ENCODE measurements at regions not wholly inside any gene's neighbourhood (a gene's known extent, or its start where the extent isn't known, plus 50 kb on each side); places are given as distances from the start of the nearest gene placed in this dataset.
"Not testable (repeated sequence)": the region's sequence is repeated elsewhere in the genome, so short reads cannot be mapped to it uniquely, and the experiment has no call there.

DNA sequence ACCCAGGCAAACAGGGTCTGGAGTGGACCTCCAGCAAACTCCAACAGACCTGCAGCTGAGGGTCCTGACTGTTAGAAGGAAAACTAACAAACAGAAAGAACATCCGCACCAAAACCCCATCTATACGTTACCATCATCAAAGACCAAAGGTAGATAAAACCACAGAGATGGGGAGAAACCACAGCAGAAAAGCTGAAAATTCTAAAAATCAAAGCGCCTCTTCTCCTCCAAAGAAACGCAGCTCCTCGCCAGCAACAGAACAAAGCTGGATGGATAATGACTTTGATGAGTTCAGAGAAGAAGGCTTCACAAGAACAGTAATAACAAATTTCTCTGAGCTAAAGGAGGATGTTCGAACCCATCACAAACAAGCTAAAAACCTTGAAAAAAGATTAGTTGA is 274.9 kb downstream of the IKZF2 start:
- TF ChIP-seq, protein P1, sequence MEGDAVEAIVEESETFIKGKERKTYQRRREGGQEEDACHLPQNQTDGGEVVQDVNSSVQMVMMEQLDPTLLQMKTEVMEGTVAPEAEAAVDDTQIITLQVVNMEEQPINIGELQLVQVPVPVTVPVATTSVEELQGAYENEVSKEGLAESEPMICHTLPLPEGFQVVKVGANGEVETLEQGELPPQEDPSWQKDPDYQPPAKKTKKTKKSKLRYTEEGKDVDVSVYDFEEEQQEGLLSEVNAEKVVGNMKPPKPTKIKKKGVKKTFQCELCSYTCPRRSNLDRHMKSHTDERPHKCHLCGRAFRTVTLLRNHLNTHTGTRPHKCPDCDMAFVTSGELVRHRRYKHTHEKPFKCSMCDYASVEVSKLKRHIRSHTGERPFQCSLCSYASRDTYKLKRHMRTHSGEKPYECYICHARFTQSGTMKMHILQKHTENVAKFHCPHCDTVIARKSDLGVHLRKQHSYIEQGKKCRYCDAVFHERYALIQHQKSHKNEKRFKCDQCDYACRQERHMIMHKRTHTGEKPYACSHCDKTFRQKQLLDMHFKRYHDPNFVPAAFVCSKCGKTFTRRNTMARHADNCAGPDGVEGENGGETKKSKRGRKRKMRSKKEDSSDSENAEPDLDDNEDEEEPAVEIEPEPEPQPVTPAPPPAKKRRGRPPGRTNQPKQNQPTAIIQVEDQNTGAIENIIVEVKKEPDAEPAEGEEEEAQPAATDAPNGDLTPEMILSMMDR (IDR thresholded peaks at IDR 0.05), result not testable (repeated sequence)
- TF ChIP-seq POLR2A (IDR thresholded peaks at IDR 0.05), result not testable (repeated sequence)
